DND-41 (cell line): ENCODE measurements at regions not wholly inside any gene's neighbourhood (a gene's known extent, or its start where the extent isn't known, plus 50 kb on each side); places are given as distances from the start of the nearest gene placed in this dataset.

Experiments
- ATAC-seq: fragments of 200-7000 bp; cut with Tn5 transposase; 3 replicates; pipeline ENCODE4 v1.9.1; 2021; ENCODE audit warnings: low read depth; ENCODE audit not compliant: insufficient read depth
- DNase-seq: peaks from one replicate; pipeline ENCODE4 v3.0.0-alpha.2; 2020
- H2AFZ ChIP-seq: 2 replicates; pipeline ENCODE4 v1.6.0; 2012; ENCODE audit warnings: low read depth, low read length
- H3K27ac ChIP-seq: 2 replicates; pipeline ENCODE4 v1.5.1; 2012; ENCODE audit warnings: low read length, inconsistent platforms
- H3K27me3 ChIP-seq: fragments of 200-600 bp; sonication (generic); 2 replicates; pipeline ENCODE4 v1.6.0; 2012; ENCODE audit warnings: low read length, mild to moderate bottlenecking, inconsistent platforms; ENCODE audit not compliant: insufficient read depth, poor library complexity
- H3K36me3 ChIP-seq: 2 replicates; pipeline ENCODE4 v1.5.1; 2012; ENCODE audit warnings: low read length, inconsistent platforms; ENCODE audit not compliant: insufficient read depth
- H3K4me1 ChIP-seq: 2 replicates; pipeline ENCODE4 v1.5.1; 2012; ENCODE audit warnings: mild to moderate bottlenecking, low read length; ENCODE audit not compliant: insufficient read depth
- H3K4me2 ChIP-seq: 2 replicates; pipeline ENCODE4 v1.6.0; 2012; ENCODE audit warnings: mild to moderate bottlenecking, moderate library complexity, low read length, inconsistent platforms; ENCODE audit not compliant: insufficient read depth
- H3K4me3 ChIP-seq, 2 experiments: fragments of 200-600 bp in 1 of 2; shearing (Covaris generic) in 1 of 2; 2 replicates each; pipeline ENCODE4 v1.5.1; 2012 to 2016; ENCODE audit warnings: inconsistent platforms in 2 of 2, low read length in 2 of 2, mild to moderate bottlenecking in 2 of 2, low read depth in 1 of 2, moderate library complexity in 1 of 2
- H3K79me2 ChIP-seq: 2 replicates; pipeline ENCODE4 v1.6.0; 2012; ENCODE audit warnings: low read length, inconsistent platforms; ENCODE audit not compliant: insufficient read depth
- H3K9ac ChIP-seq: 2 replicates; pipeline ENCODE4 v1.6.0; 2012; ENCODE audit warnings: low read depth, mild to moderate bottlenecking, inconsistent platforms, low read length, moderate library complexity
- H3K9me3 ChIP-seq: 2 replicates; pipeline ENCODE4 v1.5.1; 2012; ENCODE audit warnings: low read length, moderate library complexity, mild to moderate bottlenecking, inconsistent platforms; ENCODE audit not compliant: insufficient read depth, severe bottlenecking
- H4K20me1 ChIP-seq: 2 replicates; pipeline ENCODE4 v1.6.0; 2012; ENCODE audit warnings: low read length; ENCODE audit not compliant: insufficient read depth
- CTCF ChIP-seq: IDR thresholded peaks from 2 replicates; pipeline ENCODE4 v1.5.1; 2012; ENCODE audit warnings: borderline replicate concordance, low read length, moderate library complexity, mild to moderate bottlenecking; ENCODE audit not compliant: poor library complexity, severe bottlenecking; ENCODE audit errors: extremely low read depth
- EZH2 ChIP-seq: IDR thresholded peaks from 3 replicates; pipeline ENCODE4 v1.6.1; 2012; ENCODE audit warnings: borderline replicate concordance, low read depth, mild to moderate bottlenecking, moderate library complexity, low read length, inconsistent platforms; ENCODE audit not compliant: severe bottlenecking

- Histone ChIP-seq H3K4me1 (no peaks in the 10 kb centered on the region), H4K20me1 (no peaks in the 10 kb centered on the region), H3K27ac (no peak overlapping the region), H3K36me3 (no peaks in the 10 kb centered on the region), H3K9ac (no peak overlapping the region), H3K79me2 (no peaks in the 10 kb centered on the region), H3K4me2 (no peak overlapping the region), H3K27me3 (no peaks in the 10 kb centered on the region), H3K9me3 (no peaks in the 10 kb centered on the region), H3K4me3 (no peak overlapping the region), H2AFZ (no peak overlapping the region)
- DNase-seq (no peak), ATAC-seq (no peak)
- TF ChIP-seq EZH2 = no peak
- TF ChIP-seq CTCF = no peak
Measured at GRCh38 chr2:125710561-125710960, 945.4 kb upstream of the GYPC start.

GRCh38 chr2:125711075-125711474 lies 944.9 kb upstream of the GYPC start:
- Histone ChIP-seq H2AFZ (no peak overlapping the region), H3K9me3 (no peaks in the 10 kb centered on the region), H3K9ac (no peak overlapping the region), H3K27me3 (no peaks in the 10 kb centered on the region), H3K4me3 (no peak overlapping the region), H3K36me3 (no peaks in the 10 kb centered on the region), H4K20me1 (no peaks in the 10 kb centered on the region), H3K4me1 (no peaks in the 10 kb centered on the region; the same call in 1 of the 2 replicates), H3K4me2 (no peak overlapping the region), H3K79me2 (no peaks in the 10 kb centered on the region), H3K27ac (no peak overlapping the region)
- DNase-seq (no peak), ATAC-seq (no peak)
- no peak for TF ChIP-seq CTCF
- no peak for TF ChIP-seq EZH2

GRCh38 chr2:125713533-125713932 lies 942.4 kb upstream of the GYPC start:
- no peak for ATAC-seq
- H3K9me3 ChIP-seq = no peaks in the 10 kb centered on the region
- no peak for TF ChIP-seq EZH2
- no peak for TF ChIP-seq CTCF
- H3K27ac ChIP-seq = no peak overlapping the region
- no peaks in the 10 kb centered on the region for H3K36me3 ChIP-seq
- H3K9ac ChIP-seq = no peak overlapping the region
- H3K4me3 ChIP-seq = no peak overlapping the region
- no peaks in the 10 kb centered on the region; the same call in 1 of the 2 replicates for H3K4me1 ChIP-seq
- H4K20me1 ChIP-seq = no peaks in the 10 kb centered on the region
- no peaks in the 10 kb centered on the region for H3K79me2 ChIP-seq
- no peaks in the 10 kb centered on the region for H3K27me3 ChIP-seq
- H2AFZ ChIP-seq = no peak overlapping the region
- no peak overlapping the region for H3K4me2 ChIP-seq
- no peak for DNase-seq

GRCh38 chr2:125721072-125721721 lies 934.8 kb upstream of the GYPC start:
- Histone ChIP-seq H3K4me2 (no peak overlapping the region), H3K27ac (no peak overlapping the region), H3K4me3 (no peak overlapping the region), H3K27me3 (no peaks in the 10 kb centered on the region), H4K20me1 (no peaks in the 10 kb centered on the region), H3K79me2 (no peaks in the 10 kb centered on the region), H2AFZ (no peak overlapping the region), H3K9me3 (no peaks in the 10 kb centered on the region), H3K9ac (no peak overlapping the region), H3K4me1 (no peaks in the 10 kb centered on the region), H3K36me3 (no peaks in the 10 kb centered on the region)
- DNase-seq (no peak), ATAC-seq (no peak)
- TF ChIP-seq EZH2 (no peak), CTCF (no peak)
